Spleen (tissue), 7 donors: ENCODE measurements at regions not wholly inside any gene's neighbourhood (a gene's known extent, or its start where the extent isn't known, plus 50 kb on each side); places are given as distances from the start of the nearest gene placed in this dataset.

Experiments used
- POLR2A ChIP-seq, 3 donors: fragments of 450-650 bp; IDR thresholded peaks; one replicate each; pipeline ENCODE4 v1.5.1; 2017; ENCODE audit warnings: antibody characterized with exemption in 3 of 3, mild to moderate bottlenecking in 1 of 3
- POLR2AphosphoS5 ChIP-seq, 3 donors: sonication (generic); formaldehyde crosslinking; IDR thresholded peaks; one replicate each; pipeline ENCODE4 v1.5.1; 2017; ENCODE audit warnings: antibody characterized with exemption in 3 of 3
- TF ChIP-seq, protein P1 (sequence below), 11 experiments: fragments of 200-600 bp in 7 of 11; fragments of 450-650 bp in 4 of 11; sonication (generic) in 4 of 11; IDR thresholded peaks in 8 of 11; conservative IDR thresholded peaks in 3 of 11; 1 replicate in 7 of 11; 2 replicates in 4 of 11; pipeline versions ENCODE4 v1.4.0 to v1.8.0; 2016 to 2021; ENCODE audit warnings: antibody characterized with exemption in 11 of 11, inconsistent platforms in 4 of 11, mild to moderate bottlenecking in 1 of 11
- donor health status: DM: no; HTN: no; CAD: no; lungs with moderate emphysema.
- donor health status: DM: no; HTN: no; CAD: no.
- donor health status: DM: no; HTN: no; CAD: no.

DNA sequence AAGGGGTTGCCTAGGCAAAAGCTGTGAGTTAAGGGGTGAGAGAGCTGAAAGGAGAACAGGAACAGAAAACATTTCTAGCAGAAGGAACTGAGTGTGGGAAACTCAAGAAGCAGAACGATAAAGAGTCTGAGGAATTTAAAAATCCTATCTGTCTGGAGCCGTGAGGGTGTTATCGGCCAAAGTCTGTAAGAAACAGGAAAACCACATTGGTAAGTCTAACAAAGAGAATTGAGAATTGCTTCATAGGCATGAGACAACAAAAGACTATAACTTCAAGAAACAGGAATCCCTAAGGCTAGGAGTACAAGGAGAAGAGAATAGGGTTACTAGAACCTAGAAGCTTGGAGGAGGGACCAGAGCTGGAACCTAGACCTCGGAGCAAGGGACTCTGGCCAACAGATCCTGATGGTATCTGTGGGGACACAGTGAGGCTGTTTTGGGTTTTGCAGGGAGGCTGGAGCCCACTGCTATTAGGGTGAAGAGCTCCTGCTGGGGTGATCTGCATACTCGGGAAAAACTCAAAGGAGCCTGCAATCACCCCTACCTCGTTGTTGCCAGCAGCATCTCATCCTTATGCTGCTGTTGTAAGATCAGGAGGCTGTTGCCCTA, 175.6 kb downstream of the FBXO8 start:
- TF ChIP-seq, protein P1, sequence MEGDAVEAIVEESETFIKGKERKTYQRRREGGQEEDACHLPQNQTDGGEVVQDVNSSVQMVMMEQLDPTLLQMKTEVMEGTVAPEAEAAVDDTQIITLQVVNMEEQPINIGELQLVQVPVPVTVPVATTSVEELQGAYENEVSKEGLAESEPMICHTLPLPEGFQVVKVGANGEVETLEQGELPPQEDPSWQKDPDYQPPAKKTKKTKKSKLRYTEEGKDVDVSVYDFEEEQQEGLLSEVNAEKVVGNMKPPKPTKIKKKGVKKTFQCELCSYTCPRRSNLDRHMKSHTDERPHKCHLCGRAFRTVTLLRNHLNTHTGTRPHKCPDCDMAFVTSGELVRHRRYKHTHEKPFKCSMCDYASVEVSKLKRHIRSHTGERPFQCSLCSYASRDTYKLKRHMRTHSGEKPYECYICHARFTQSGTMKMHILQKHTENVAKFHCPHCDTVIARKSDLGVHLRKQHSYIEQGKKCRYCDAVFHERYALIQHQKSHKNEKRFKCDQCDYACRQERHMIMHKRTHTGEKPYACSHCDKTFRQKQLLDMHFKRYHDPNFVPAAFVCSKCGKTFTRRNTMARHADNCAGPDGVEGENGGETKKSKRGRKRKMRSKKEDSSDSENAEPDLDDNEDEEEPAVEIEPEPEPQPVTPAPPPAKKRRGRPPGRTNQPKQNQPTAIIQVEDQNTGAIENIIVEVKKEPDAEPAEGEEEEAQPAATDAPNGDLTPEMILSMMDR (IDR thresholded peaks at IDR 0.05 in 8 of 11, conservative IDR thresholded peaks at IDR 0.05 in 3 of 11), result no peak
- TF ChIP-seq POLR2AphosphoS5 (IDR thresholded peaks at IDR 0.05), result no peak
- TF ChIP-seq POLR2A (IDR thresholded peaks at IDR 0.05), result no peak
